GM23248 (cell line): ENCODE measurements at regions not wholly inside any gene's neighbourhood (a gene's known extent, or its start where the extent isn't known, plus 50 kb on each side); places are given as distances from the start of the nearest gene placed in this dataset.
A peak's percentile ranks its signal among the peaks of the same experiment; 100 is the strongest.

Experiments
- DNase-seq: peaks from one replicate; pipeline ENCODE4 v3.0.0-alpha.2; 2015
- H2AFZ ChIP-seq: fragments of 200-600 bp; sonication (generic); 2 replicates; pipeline ENCODE4 v1.6.1; 2016; ENCODE audit warnings: antibody characterized with exemption
- H3F3A ChIP-seq: fragments of 200-600 bp; sonication (generic); 2 replicates; pipeline ENCODE4 v1.6.1; 2016; ENCODE audit warnings: mild to moderate bottlenecking, antibody characterized with exemption, mixed run types; ENCODE audit not compliant: insufficient read depth
- H3K27ac ChIP-seq: fragments of 200-600 bp; sonication (generic); 2 replicates; pipeline ENCODE4 v1.5.1; 2016; ENCODE audit warnings: mild to moderate bottlenecking
- H3K27me3 ChIP-seq: fragments of 200-600 bp; sonication (generic); replicated peaks from 2 replicates; pipeline ENCODE4 v1.6.1; 2016; ENCODE audit warnings: mild to moderate bottlenecking; ENCODE audit not compliant: insufficient read depth
- H3K36me3 ChIP-seq: fragments of 200-600 bp; sonication (generic); 2 replicates; pipeline ENCODE4 v1.6.1; 2016; ENCODE audit warnings: low read depth, mild to moderate bottlenecking
- H3K4me1 ChIP-seq: fragments of 200-600 bp; sonication (generic); 2 replicates; pipeline ENCODE4 v1.6.1; 2016; ENCODE audit warnings: mild to moderate bottlenecking; ENCODE audit not compliant: insufficient read depth
- H3K4me2 ChIP-seq: fragments of 200-600 bp; sonication (generic); one replicate; pipeline ENCODE4 v1.6.1; 2016; ENCODE audit warnings: mild to moderate bottlenecking; ENCODE audit not compliant: unreplicated experiment
- H3K4me3 ChIP-seq: fragments of 200-600 bp; sonication (generic); 2 replicates; pipeline ENCODE4 v1.5.1; 2016; ENCODE audit warnings: mild to moderate bottlenecking
- H3K79me2 ChIP-seq: fragments of 200-600 bp; sonication (generic); 2 replicates; pipeline ENCODE4 v1.6.1; 2016; ENCODE audit warnings: mild to moderate bottlenecking; ENCODE audit not compliant: insufficient read depth
- H3K9ac ChIP-seq: fragments of 200-600 bp; sonication (generic); 2 replicates; pipeline ENCODE4 v1.6.1; 2016; ENCODE audit warnings: mild to moderate bottlenecking
- H3K9me2 ChIP-seq: fragments of 200-600 bp; sonication (generic); 2 replicates; pipeline ENCODE4 v1.6.1; 2016; ENCODE audit warnings: mixed run types, mild to moderate bottlenecking, moderate library complexity; ENCODE audit not compliant: insufficient read depth
- H3K9me3 ChIP-seq: fragments of 200-600 bp; sonication (generic); one replicate; pipeline ENCODE4 v1.6.1; 2017; ENCODE audit warnings: low read depth
- H4K20me1 ChIP-seq: fragments of 200-600 bp; sonication (generic); 2 replicates; pipeline ENCODE4 v1.6.0; 2016; ENCODE audit not compliant: insufficient read depth
- EZH2 ChIP-seq: fragments of 200-600 bp; sonication (generic); IDR thresholded peaks from 2 replicates; pipeline ENCODE4 v1.6.1; 2018; ENCODE audit warnings: antibody characterized with exemption, mild to moderate bottlenecking; ENCODE audit not compliant: insufficient read depth, poor library complexity, severe bottlenecking
- EZH2phosphoT487 ChIP-seq: fragments of 200-600 bp; sonication (generic); IDR thresholded peaks from 2 replicates; pipeline ENCODE4 v1.6.1; 2018; ENCODE audit warnings: antibody characterized with exemption, moderate library complexity, mild to moderate bottlenecking, low read depth; ENCODE audit not compliant: insufficient read depth
- whole genome bisulfite sequencing, 2 experiments: methylation state at CpG; one replicate each; pipeline ENCODE4 v1.1.6; 2015 to 2017; ENCODE audit warnings: low lambda C conversion rate in 2 of 2, low coverage in 1 of 2; ENCODE audit errors: missing lambda C conversion rate in 2 of 2; 5-methylcytosine and 5-hydroxymethylcytosine counted together
- in situ Hi-C: fragments of 300-500 bp; cut with MboI; formaldehyde crosslinking; loops from 2 replicates; pipeline ENCODE4 v1.15.0; 2020

DNA sequence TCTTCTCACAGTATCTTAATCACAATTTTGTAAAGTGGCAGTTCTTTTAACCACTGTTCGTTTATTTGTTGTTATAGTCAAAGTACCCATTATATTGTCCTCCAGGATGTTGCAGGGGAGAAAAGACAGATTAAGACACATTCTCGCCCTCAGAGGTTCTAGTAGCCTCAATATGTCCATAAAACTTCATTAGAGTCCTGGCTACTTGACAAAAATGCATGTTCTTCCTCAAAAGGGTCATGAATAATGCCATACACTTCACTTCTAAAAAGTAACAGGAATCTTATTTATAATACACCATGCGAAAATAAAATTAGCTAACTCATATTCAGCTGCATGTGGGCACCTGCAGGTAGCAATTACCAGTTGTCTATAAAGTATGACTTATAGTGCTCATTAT is 109.3 kb upstream of the ANK3 start:
- Histone ChIP-seq H3K9ac (no peak overlapping the region), H2AFZ (no peak overlapping the region), H4K20me1 (no peaks in the 10 kb centered on the region), H3K9me2 (no peaks in the 10 kb centered on the region), H3K27ac (no peak overlapping the region), H3F3A (no peaks in the 10 kb centered on the region), H3K4me1 (no peaks in the 10 kb centered on the region), H3K4me2 (no peak overlapping the region), H3K36me3 (no peaks in the 10 kb centered on the region), H3K27me3 (no peaks in the 10 kb centered on the region), H3K9me3 (no peaks in the 10 kb centered on the region), H3K4me3 (no peak overlapping the region), H3K79me2 (no peaks in the 10 kb centered on the region)
- 63 to 68% methylated on average over 3 of the region's 3 CpGs for WGBS, 2 experiments
- no peak for DNase-seq
- TF ChIP-seq EZH2phosphoT487 (no peak), EZH2 (no peak)
- in situ Hi-C loops: no loop called here

DNA sequence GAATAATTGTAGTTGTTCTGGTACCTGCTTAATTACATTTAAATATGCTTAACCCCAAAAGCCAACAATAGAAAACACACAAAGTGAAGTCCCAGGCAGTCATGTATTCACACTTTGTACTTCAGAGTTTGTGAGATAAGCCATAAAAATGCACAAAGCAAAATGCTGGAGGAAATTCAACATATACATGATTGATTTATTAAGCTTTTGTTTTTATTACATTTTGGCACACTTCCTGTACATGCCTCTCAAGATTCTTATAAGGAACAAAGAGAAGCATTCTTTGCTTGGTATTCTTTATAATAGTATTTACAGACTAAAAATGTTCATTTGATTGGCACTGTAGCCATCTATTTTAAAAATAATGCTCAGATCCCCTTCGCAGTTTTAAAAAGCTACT is 107.7 kb upstream of the ANK3 start:
- no peak overlapping the region for H2AFZ ChIP-seq
- H3K79me2 ChIP-seq: no peaks in the 10 kb centered on the region
- no peaks in the 10 kb centered on the region for H3F3A ChIP-seq
- TF ChIP-seq EZH2 (no peak), EZH2phosphoT487 (no peak)
- H3K27ac ChIP-seq: no peak overlapping the region
- no peak overlapping the region for H3K9ac ChIP-seq
- H3K27me3 ChIP-seq: no peaks in the 10 kb centered on the region
- no peaks in the 10 kb centered on the region for H4K20me1 ChIP-seq
- 88 to 93% methylated on average over 1 of the region's 1 CpG for WGBS, 2 experiments
- no peaks in the 10 kb centered on the region for H3K9me3 ChIP-seq
- no peak for DNase-seq
- no peaks in the 10 kb centered on the region for H3K36me3 ChIP-seq
- H3K4me2 ChIP-seq: no peak overlapping the region
- no peaks in the 10 kb centered on the region for H3K9me2 ChIP-seq
- H3K4me3 ChIP-seq: no peak overlapping the region
- in situ Hi-C loops: no loop called here
- H3K4me1 ChIP-seq: no peaks in the 10 kb centered on the region

DNA sequence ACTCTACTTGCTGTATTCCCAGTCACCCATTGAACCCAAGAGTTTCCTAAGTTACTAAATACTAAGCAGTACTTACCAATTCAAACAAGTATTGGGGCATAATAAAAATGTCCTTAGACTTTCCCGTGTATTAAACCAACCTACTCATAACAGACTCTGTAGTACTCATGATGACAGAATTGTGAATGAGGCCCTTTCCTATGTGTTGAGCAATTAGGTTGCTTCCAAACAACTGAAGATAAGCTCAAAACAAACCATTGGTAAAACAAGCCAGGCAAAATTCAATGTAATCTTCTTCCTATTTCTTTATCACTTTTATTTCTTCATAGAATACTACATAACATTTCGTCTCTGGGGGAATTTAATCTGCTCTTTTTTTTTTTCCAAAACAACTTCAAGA is 106.5 kb upstream of the ANK3 start:
- WGBS, 2 experiments: 81 to 92% methylated on average over 2 of the region's 2 CpGs
- TF ChIP-seq EZH2 (no peak), EZH2phosphoT487 (no peak)
- no peaks in the 10 kb centered on the region for H4K20me1 ChIP-seq

DNA sequence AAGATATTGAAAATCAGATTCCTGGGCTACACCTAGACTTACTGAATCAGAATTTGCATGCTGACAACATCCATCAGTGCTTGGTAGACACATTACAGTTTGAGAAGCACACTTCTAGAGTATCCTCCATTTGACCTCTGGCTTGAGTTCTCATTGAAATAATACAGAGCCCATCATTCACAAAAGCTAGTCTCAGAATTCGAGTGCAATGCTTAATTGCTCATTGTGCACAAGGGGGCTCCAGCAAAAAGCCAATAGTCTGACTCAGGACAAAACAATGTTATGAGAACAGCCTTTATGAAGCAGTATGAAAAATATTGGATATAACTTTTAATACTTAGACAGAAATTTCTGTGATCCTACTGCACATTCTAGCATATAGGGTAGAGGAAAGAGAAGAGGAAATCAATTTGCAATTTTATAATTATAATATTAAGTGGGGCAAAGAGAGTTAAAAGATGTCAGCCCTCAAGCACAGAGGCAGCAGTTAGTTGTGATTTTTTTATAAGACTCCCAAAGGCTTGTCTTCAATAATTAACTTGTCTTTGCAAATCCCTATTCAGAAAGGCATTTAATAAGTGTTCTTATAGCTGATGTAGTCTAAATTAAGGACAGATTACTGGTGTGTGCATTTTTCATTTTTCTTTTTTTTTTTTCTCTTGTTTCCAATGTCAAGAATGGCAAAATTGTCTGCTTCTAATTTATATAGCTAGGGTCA is 105.8 kb upstream of the ANK3 start:
- Histone ChIP-seq H3K4me3 (no peak overlapping the region), H3F3A (no peaks in the 10 kb centered on the region), H3K36me3 (no peaks in the 10 kb centered on the region), H3K27me3 (no peaks in the 10 kb centered on the region), H3K27ac (no peak overlapping the region), H3K79me2 (no peaks in the 10 kb centered on the region), H4K20me1 (no peaks in the 10 kb centered on the region), H2AFZ (no peak overlapping the region), H3K4me2 (no peak overlapping the region), H3K9ac (no peak overlapping the region), H3K9me2 (no peaks in the 10 kb centered on the region), H3K4me1 (no peaks in the 10 kb centered on the region), H3K9me3 (no peaks in the 10 kb centered on the region)
- peak; percentile 9 for DNase-seq
- TF ChIP-seq EZH2 (no peak), EZH2phosphoT487 (no peak)
- in situ Hi-C loops: no loop called here
- WGBS, 2 experiments: 8 to 12% methylated on average over 1 of the region's 1 CpG

More for the DNA sequence above, 106.5 kb upstream of the ANK3 start:
- H3K9me2 ChIP-seq: no peaks in the 10 kb centered on the region
- in situ Hi-C loops: no loop called here
- H3K27ac ChIP-seq: no peak overlapping the region
- H3K36me3 ChIP-seq: no peaks in the 10 kb centered on the region
- no peaks in the 10 kb centered on the region for H3K27me3 ChIP-seq
- no peaks in the 10 kb centered on the region for H3F3A ChIP-seq
- no peaks in the 10 kb centered on the region for H3K79me2 ChIP-seq
- H2AFZ ChIP-seq: no peak overlapping the region
- H3K4me2 ChIP-seq: no peak overlapping the region
- H3K9me3 ChIP-seq: no peaks in the 10 kb centered on the region
- no peak for DNase-seq
- no peak overlapping the region for H3K4me3 ChIP-seq
- H3K9ac ChIP-seq: no peak overlapping the region
- H3K4me1 ChIP-seq: no peaks in the 10 kb centered on the region

DNA sequence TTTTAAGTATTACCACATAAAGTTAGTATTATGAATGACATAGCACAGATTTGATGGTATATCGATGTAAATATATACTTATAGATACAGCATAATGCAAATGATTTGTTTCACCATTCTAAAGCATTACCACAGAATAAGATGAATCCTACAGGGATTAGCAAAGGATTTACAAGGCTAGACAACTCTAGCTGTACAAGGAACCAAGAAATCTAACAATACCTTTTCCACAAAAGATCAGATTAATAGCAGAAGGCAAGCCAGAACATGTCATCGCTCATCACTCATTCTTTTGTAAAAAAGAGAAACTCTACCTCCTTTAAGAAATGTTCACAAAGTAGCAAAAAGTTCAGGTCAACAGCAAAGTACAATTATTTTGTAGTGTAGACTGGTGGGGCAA is 105.1 kb upstream of the ANK3 start:
- in situ Hi-C loops: no loop called here
- Histone ChIP-seq H3K4me1 (no peaks in the 10 kb centered on the region), H3K9me2 (no peaks in the 10 kb centered on the region), H3F3A (no peaks in the 10 kb centered on the region), H3K9ac (no peak overlapping the region), H3K36me3 (no peaks in the 10 kb centered on the region), H3K4me3 (no peak overlapping the region), H3K27me3 (no peaks in the 10 kb centered on the region), H3K27ac (no peak overlapping the region), H3K9me3 (no peaks in the 10 kb centered on the region), H3K4me2 (no peak overlapping the region), H3K79me2 (no peaks in the 10 kb centered on the region), H2AFZ (no peak overlapping the region), H4K20me1 (no peaks in the 10 kb centered on the region)
- DNase-seq: no peak
- WGBS, 2 experiments: 93 to 94% methylated on average over 2 of the region's 2 CpGs
- TF ChIP-seq EZH2 (no peak), EZH2phosphoT487 (no peak)
